ENCODE measurements at regions not wholly inside any gene's neighbourhood (a gene's known extent, or its start where the extent isn't known, plus 50 kb on each side); places are given as distances from the start of the nearest gene placed in this dataset.

GRCh38 chr11:26264266-26264665, 67.7 kb upstream of the ANO3 start (continued):
- TF ChIP-seq ZNF219 (CRISPR knock-in tag; IDR thresholded peaks at IDR 0.05; ENCODE audit: borderline replicate concordance), result no peak
- TF ChIP-seq RORB (CRISPR knock-in tag; IDR thresholded peaks at IDR 0.05), result no peak
- no peak for TF ChIP-seq PRDM15 (CRISPR knock-in tag; IDR thresholded peaks at IDR 0.05)
- no peak for TF ChIP-seq SP1 (CRISPR knock-in tag; conservative IDR thresholded peaks at IDR 0.05)
- TF ChIP-seq CREB1 (CRISPR knock-in tag; IDR thresholded peaks at IDR 0.05), result no peak

- no peak overlapping the region for H3K4me3 Mint-ChIP-seq
- TF ChIP-seq USF2 (CRISPR knock-in tag; IDR thresholded peaks at IDR 0.05), result no peak
- TF ChIP-seq ERG (CRISPR knock-in tag; IDR thresholded peaks at IDR 0.05), result no peak
- TF ChIP-seq GABPB1 (CRISPR knock-in tag; IDR thresholded peaks at IDR 0.05), result no peak
- TF ChIP-seq ETV6 (CRISPR knock-in tag; IDR thresholded peaks at IDR 0.05), result no peak
- TF ChIP-seq, protein P1, sequence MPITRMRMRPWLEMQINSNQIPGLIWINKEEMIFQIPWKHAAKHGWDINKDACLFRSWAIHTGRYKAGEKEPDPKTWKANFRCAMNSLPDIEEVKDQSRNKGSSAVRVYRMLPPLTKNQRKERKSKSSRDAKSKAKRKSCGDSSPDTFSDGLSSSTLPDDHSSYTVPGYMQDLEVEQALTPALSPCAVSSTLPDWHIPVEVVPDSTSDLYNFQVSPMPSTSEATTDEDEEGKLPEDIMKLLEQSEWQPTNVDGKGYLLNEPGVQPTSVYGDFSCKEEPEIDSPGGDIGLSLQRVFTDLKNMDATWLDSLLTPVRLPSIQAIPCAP (CRISPR knock-in tag; IDR thresholded peaks at IDR 0.05), result no peak
- TF ChIP-seq NR3C1 (CRISPR knock-in tag; conservative IDR thresholded peaks at IDR 0.05; ENCODE audit: low read depth), result no peak
- no peak for TF ChIP-seq MXD4 (CRISPR knock-in tag; IDR thresholded peaks at IDR 0.05; ENCODE audit: borderline replicate concordance)
- no peak for TF ChIP-seq NR1H2 (CRISPR knock-in tag; IDR thresholded peaks at IDR 0.05)
- TF ChIP-seq CREM (CRISPR knock-in tag; IDR thresholded peaks at IDR 0.05), result no peak
- ATAC-seq (peak; percentile 47), DNase-seq (ENCODE audit: low spot score) (no peak)
- H3K4me1 Mint-ChIP-seq, result peaks cover 12% of the 10 kb centered on the region
- no peak overlapping the region for H3K27ac Mint-ChIP-seq
- H3K9me3 Mint-ChIP-seq, result no peaks in the 10 kb centered on the region
- no peaks in the 10 kb centered on the region for H3K27me3 Mint-ChIP-seq (ENCODE audit: low read depth)
- ChIA-PET POLR2A (no interaction called here), CTCF (interaction anchor here (3.2 kb wide), 1 partner anchor 287 kb away, joined by 12 read pairs; no protein-coding TSS in a partner anchor)
- no peaks in the 10 kb centered on the region for H3K36me3 Mint-ChIP-seq
These were observed 62.8 kb upstream of the ANO3 start for GRCh38 chr11:26268980-26269660.

GRCh38 chr11:26271666-26272065, 60.3 kb upstream of the ANO3 start:
- Mint-ChIP-seq H3K4me3 (no peak overlapping the region), H3K27me3 (ENCODE audit: low read depth) (no peaks in the 10 kb centered on the region)
- CTCF ChIA-PET, result no interaction called here
- TF ChIP-seq, protein P2, sequence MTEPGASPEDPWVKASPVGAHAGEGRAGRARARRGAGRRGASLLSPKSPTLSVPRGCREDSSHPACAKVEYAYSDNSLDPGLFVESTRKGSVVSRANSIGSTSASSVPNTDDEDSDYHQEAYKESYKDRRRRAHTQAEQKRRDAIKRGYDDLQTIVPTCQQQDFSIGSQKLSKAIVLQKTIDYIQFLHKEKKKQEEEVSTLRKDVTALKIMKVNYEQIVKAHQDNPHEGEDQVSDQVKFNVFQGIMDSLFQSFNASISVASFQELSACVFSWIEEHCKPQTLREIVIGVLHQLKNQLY (CRISPR knock-in tag; IDR thresholded peaks at IDR 0.05), result no peak
- TF ChIP-seq, protein P3, sequence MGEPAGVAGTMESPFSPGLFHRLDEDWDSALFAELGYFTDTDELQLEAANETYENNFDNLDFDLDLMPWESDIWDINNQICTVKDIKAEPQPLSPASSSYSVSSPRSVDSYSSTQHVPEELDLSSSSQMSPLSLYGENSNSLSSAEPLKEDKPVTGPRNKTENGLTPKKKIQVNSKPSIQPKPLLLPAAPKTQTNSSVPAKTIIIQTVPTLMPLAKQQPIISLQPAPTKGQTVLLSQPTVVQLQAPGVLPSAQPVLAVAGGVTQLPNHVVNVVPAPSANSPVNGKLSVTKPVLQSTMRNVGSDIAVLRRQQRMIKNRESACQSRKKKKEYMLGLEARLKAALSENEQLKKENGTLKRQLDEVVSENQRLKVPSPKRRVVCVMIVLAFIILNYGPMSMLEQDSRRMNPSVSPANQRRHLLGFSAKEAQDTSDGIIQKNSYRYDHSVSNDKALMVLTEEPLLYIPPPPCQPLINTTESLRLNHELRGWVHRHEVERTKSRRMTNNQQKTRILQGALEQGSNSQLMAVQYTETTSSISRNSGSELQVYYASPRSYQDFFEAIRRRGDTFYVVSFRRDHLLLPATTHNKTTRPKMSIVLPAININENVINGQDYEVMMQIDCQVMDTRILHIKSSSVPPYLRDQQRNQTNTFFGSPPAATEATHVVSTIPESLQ (CRISPR knock-in tag; IDR thresholded peaks at IDR 0.05), result no peak
- TF ChIP-seq HMGA2 (CRISPR knock-in tag; IDR thresholded peaks at IDR 0.05), result no peak
- no peak for TF ChIP-seq SMAD3 (CRISPR knock-in tag; IDR thresholded peaks at IDR 0.05; ENCODE audit: borderline replicate concordance)
- no peak for TF ChIP-seq ZNF425 (CRISPR knock-in tag; conservative IDR thresholded peaks at IDR 0.05)

More at GRCh38 chr11:26271666-26272065, 60.3 kb upstream of the ANO3 start:
- POLR2A ChIA-PET, result no interaction called here
- Mint-ChIP-seq H3K27ac (no peak overlapping the region), H3K36me3 (no peaks in the 10 kb centered on the region), H3K4me1 (peaks cover 23% of the 10 kb centered on the region), H3K9me3 (no peaks in the 10 kb centered on the region)
- ATAC-seq, result no peak
- no peak for DNase-seq (ENCODE audit: low spot score)
